DOHH2 (cell line): ENCODE measurements at regions not wholly inside any gene's neighbourhood (a gene's known extent, or its start where the extent isn't known, plus 50 kb on each side); places are given as distances from the start of the nearest gene placed in this dataset.

Source experiments
- CTCF ChIP-seq: fragments of 200-600 bp; sonication (generic); IDR thresholded peaks from one replicate; pipeline ENCODE4 v1.5.1; 2014; ENCODE audit warnings: antibody characterized with exemption, mild to moderate bottlenecking, low read depth, low read length; ENCODE audit not compliant: poor library complexity, severe bottlenecking
- EZH2phosphoT487 ChIP-seq: fragments of 200-600 bp; sonication (generic); IDR thresholded peaks from 2 replicates; pipeline ENCODE4 v1.6.1; 2017; ENCODE audit warnings: borderline replicate concordance, mild to moderate bottlenecking, antibody characterized with exemption, low read length, moderate library complexity, mixed read lengths

GRCh38 chr3:59698091-59698490 is 648.3 kb upstream of the CFAP20DC start:
- TF ChIP-seq CTCF (no peak), EZH2phosphoT487 (no peak)
